Ovary (tissue), 7 donors: ENCODE measurements at regions not wholly inside any gene's neighbourhood (a gene's known extent, or its start where the extent isn't known, plus 50 kb on each side); places are given as distances from the start of the nearest gene placed in this dataset.

Experiments
- DNase-seq, 5 donors: peaks; one replicate each; pipeline ENCODE4 v3.0.0-alpha.2; 2019 to 2020
- H3K27ac ChIP-seq, 2 donors: fragments of 200-600 bp; one replicate each; pipeline versions ENCODE4 v1.5.1 to v1.8.0; 2019 to 2022
- H3K27me3 ChIP-seq: fragments of 200-600 bp; one replicate; pipeline ENCODE4 v1.8.0; 2022
- H3K36me3 ChIP-seq: fragments of 200-600 bp; sonication (generic); one replicate; pipeline ENCODE4 v1.5.1; 2019
- H3K4me1 ChIP-seq: one replicate; pipeline ENCODE4 v1.8.1; 2013; ENCODE audit warnings: mild to moderate bottlenecking, moderate library complexity; ENCODE audit not compliant: insufficient read depth
- H3K4me3 ChIP-seq: fragments of 200-600 bp; sonication (generic); one replicate; pipeline ENCODE4 v1.5.1; 2017
- H3K9me3 ChIP-seq, 2 donors: fragments of 200-600 bp in 1 of 2; sonication (generic) in 1 of 2; one replicate each; pipeline versions ENCODE4 v1.5.1 to v1.8.1; 2013 to 2019; ENCODE audit warnings: mild to moderate bottlenecking in 1 of 2, moderate library complexity in 1 of 2
- EP300 ChIP-seq: sonication (generic); formaldehyde crosslinking; IDR thresholded peaks from one replicate; pipeline ENCODE4 v1.6.1; 2017; ENCODE audit warnings: antibody characterized with exemption
- POLR2A ChIP-seq: fragments of 450-650 bp; IDR thresholded peaks from one replicate; pipeline ENCODE4 v1.6.1; 2017; ENCODE audit warnings: antibody characterized with exemption, mild to moderate bottlenecking, moderate library complexity
- whole genome bisulfite sequencing, 3 donors: extraction: QIAGEN DNeasy Blood & Tissue Kit in 1 of 3; methylation state at CpG; one replicate each; pipeline versions ENCODE4 v1.1.5 to v1.1.7; 2013 to 2017; 5-methylcytosine and 5-hydroxymethylcytosine counted together
- intact Hi-C, 4 donors: fragments of 100-400 bp; cut with DNase I; formaldehyde crosslinking; loops; one replicate each; pipeline versions ENCODE4 v1.11.0 to v1.15.1; 2022 to 2023
- TF ChIP-seq, protein P1 (sequence below), 3 donors: fragments of 450-650 bp in 2 of 3; fragments of 200-600 bp in 1 of 3; IDR thresholded peaks; one replicate each; pipeline versions ENCODE4 v1.5.1 to v1.8.0; 2016 to 2022; ENCODE audit warnings: antibody characterized with exemption in 3 of 3, mild to moderate bottlenecking in 1 of 3
- donor health status: DM: no; HTN: no; CAD: no; lungs with moderate emphysema.
- donor health status: DM: no; HTN: no; CAD: no.
- donor health status: Bipolar disorder and iron deficiency.
- donor health status: DM: no; HTN: no; CAD: no.
- donor health status: DM: yes; HTN: yes; CAD: no.

GRCh38 chr2:67462738-67463496 is 65.8 kb downstream of the ETAA1 start:
- no peaks in the 10 kb centered on the region for H3K9me3 ChIP-seq
- no peaks in the 10 kb centered on the region for H3K27me3 ChIP-seq
- no peak for DNase-seq
- intact Hi-C loops = no loop called here
- TF ChIP-seq POLR2A (no peak), EP300 (no peak)
- TF ChIP-seq, protein P1, sequence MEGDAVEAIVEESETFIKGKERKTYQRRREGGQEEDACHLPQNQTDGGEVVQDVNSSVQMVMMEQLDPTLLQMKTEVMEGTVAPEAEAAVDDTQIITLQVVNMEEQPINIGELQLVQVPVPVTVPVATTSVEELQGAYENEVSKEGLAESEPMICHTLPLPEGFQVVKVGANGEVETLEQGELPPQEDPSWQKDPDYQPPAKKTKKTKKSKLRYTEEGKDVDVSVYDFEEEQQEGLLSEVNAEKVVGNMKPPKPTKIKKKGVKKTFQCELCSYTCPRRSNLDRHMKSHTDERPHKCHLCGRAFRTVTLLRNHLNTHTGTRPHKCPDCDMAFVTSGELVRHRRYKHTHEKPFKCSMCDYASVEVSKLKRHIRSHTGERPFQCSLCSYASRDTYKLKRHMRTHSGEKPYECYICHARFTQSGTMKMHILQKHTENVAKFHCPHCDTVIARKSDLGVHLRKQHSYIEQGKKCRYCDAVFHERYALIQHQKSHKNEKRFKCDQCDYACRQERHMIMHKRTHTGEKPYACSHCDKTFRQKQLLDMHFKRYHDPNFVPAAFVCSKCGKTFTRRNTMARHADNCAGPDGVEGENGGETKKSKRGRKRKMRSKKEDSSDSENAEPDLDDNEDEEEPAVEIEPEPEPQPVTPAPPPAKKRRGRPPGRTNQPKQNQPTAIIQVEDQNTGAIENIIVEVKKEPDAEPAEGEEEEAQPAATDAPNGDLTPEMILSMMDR (IDR thresholded peaks at IDR 0.05) = no peak
- WGBS, 3 donors = 96 to 97% (median 97%) methylated on average over 2 of the region's 2 CpGs
- H3K4me3 ChIP-seq = no peak overlapping the region
- H3K27ac ChIP-seq = no peak overlapping the region
- H3K4me1 ChIP-seq = no peaks in the 10 kb centered on the region
- no peaks in the 10 kb centered on the region for H3K36me3 ChIP-seq

DNA sequence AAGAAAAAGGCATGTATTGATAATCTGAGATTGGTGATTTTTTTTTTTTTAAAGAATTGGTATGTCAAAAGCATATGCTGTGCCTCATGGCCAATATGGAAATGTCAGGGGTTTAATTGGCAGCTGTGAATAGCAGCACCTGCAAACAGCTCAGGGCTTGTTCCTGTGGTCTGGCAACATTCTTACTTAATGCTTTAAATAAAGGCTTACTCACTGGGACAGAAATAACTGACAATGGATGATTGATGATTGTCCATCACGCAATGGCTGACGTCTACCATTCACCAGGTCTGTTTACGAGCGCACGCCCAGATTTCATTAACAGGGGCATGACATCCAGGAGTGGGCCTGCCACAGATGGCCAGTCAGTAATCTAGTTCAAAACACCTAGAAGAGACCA is 66.7 kb downstream of the ETAA1 start:
- H3K36me3 ChIP-seq = no peaks in the 10 kb centered on the region
- TF ChIP-seq, protein P1 (IDR thresholded peaks at IDR 0.05) = no peak
- TF ChIP-seq POLR2A (no peak), EP300 (no peak)
- H3K9me3 ChIP-seq = no peaks in the 10 kb centered on the region
- H3K27me3 ChIP-seq = no peaks in the 10 kb centered on the region
- H3K4me1 ChIP-seq = no peaks in the 10 kb centered on the region
- H3K27ac ChIP-seq = no peak overlapping the region
- no peak for DNase-seq
- no peak overlapping the region for H3K4me3 ChIP-seq
- intact Hi-C loops = no loop called here
- WGBS, 3 donors = 92 to 97% (median 94%) methylated on average over 5 of the region's 5 CpGs

DNA sequence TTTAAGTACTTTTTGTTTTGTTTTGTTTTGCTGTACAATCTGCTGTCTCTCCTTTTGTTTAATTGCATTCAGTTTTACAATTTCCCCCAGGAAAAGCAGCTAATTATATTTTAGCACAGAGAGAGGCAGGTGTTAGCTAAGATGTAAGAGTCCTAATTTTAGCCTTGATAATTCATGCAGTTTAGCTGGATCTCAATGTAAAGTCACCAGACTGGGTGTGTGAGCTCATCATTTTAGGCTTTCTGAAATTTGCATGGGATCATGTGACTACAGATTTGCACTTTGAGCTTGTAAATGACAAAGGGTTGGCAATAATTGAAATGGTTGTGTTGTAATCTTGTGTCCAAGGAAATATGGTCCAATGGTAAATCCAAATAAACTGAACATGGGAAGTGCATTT is 68.5 kb downstream of the ETAA1 start:
- DNase-seq = no peak
- TF ChIP-seq EP300 (no peak), POLR2A (no peak)
- TF ChIP-seq, protein P1 (IDR thresholded peaks at IDR 0.05) = no peak
- no peaks in the 10 kb centered on the region for H3K4me1 ChIP-seq
- no peak overlapping the region for H3K4me3 ChIP-seq
- H3K27ac ChIP-seq = no peak overlapping the region
- no peaks in the 10 kb centered on the region for H3K27me3 ChIP-seq
- H3K36me3 ChIP-seq = no peaks in the 10 kb centered on the region
- no peaks in the 10 kb centered on the region for H3K9me3 ChIP-seq
- intact Hi-C loops = no loop called here

- Histone ChIP-seq H3K36me3 (no peaks in the 10 kb centered on the region), H3K9me3 (no peaks in the 10 kb centered on the region), H3K27ac (no peak overlapping the region), H3K4me3 (no peak overlapping the region), H3K27me3 (no peaks in the 10 kb centered on the region), H3K4me1 (no peaks in the 10 kb centered on the region)
- TF ChIP-seq, protein P1 (IDR thresholded peaks at IDR 0.05) = no peak
- no peak for TF ChIP-seq EP300
- no peak for TF ChIP-seq POLR2A
- no peak for DNase-seq
- 59 to 77% (median 64%) methylated on average over 4 of the region's 4 CpGs for WGBS, 3 donors
- intact Hi-C loops = no loop called here
Observed at GRCh38 chr2:67466734-67467133, 69.6 kb downstream of the ETAA1 start.
